GM12878 (cell line): ENCODE measurements at regions not wholly inside any gene's neighbourhood (a gene's known extent, or its start where the extent isn't known, plus 50 kb on each side); places are given as distances from the start of the nearest gene placed in this dataset.

Experiments
- ATAC-seq: fragments of 200-7000 bp; cut with Tn5 transposase; 3 replicates; pipeline ENCODE4 v1.9.1; 2020; ENCODE audit warnings: mild to moderate bottlenecking, moderate library complexity
- BruUV-seq: library from RNA; stranded (reverse); fragments of 400-500 nt; replicated peaks from 2 replicates; lab custom pipeline; 2021; lab: Mats Ljungman, UMichigan
- CTCF ChIA-PET: fragments of 300-600 bp; sonication (Branson Sonifier 250); formaldehyde crosslinking; extraction: SDS; loops from one replicate; lab custom pipeline; 2021; ENCODE audit warnings: inconsistent platforms; lab: Yijun Ruan, JAX
- POLR2A ChIA-PET: fragments of 350-600 bp; formaldehyde crosslinking; extraction: SDS; loops from one replicate; lab custom pipeline; 2021; ENCODE audit warnings: inconsistent platforms; lab: Charles Lee
- RAD21 ChIA-PET: fragments of 300-600 bp; sonication (Branson Sonifier 250); formaldehyde crosslinking; loops from one replicate; lab custom pipeline; 2023; ENCODE audit warnings: antibody characterized with exemption; ENCODE audit not compliant: unreplicated experiment; lab: Charles Lee
- SMC1A ChIA-PET: fragments of 300-600 bp; sonication (Branson Sonifier 250); formaldehyde crosslinking; loops from one replicate; lab custom pipeline; 2023; ENCODE audit not compliant: unreplicated experiment, uncharacterized antibody; lab: Charles Lee
- DNase-seq: peaks from one replicate; pipeline ENCODE4 v3.0.0-alpha.2; 2011; ENCODE audit warnings: low read depth, low spot score
- FAIRE-seq: peaks from 3 replicates; lab custom pipeline; 2011; peaks lifted over from hg19 to GRCh38; lab: Jason Lieb, UNC
- H2AFZ ChIP-seq: 2 replicates; pipeline ENCODE4 v1.6.0; 2011; ENCODE audit warnings: low read depth, low read length, control low read depth; ENCODE audit not compliant: control insufficient read depth
- H3K27ac ChIP-seq: 2 replicates; pipeline ENCODE4 v1.5.1; 2011; ENCODE audit warnings: control low read depth; ENCODE audit not compliant: control insufficient read depth, insufficient read depth
- H3K27me3 ChIP-seq, 2 experiments: replicated peaks in 1 of 2; 2 replicates each; pipeline versions ENCODE4 v1.6.0 to v1.6.1; 2011; ENCODE audit warnings: low read length in 1 of 2; ENCODE audit not compliant: control insufficient read depth in 2 of 2, insufficient read depth in 2 of 2
- H3K36me3 ChIP-seq, 2 experiments: 2 replicates each; pipeline ENCODE4 v1.5.1; 2011; ENCODE audit warnings: low read length in 1 of 2; ENCODE audit not compliant: control insufficient read depth in 2 of 2, insufficient read depth in 2 of 2
- H3K4me1 ChIP-seq: 2 replicates; pipeline ENCODE4 v1.6.1; 2011; ENCODE audit warnings: mild to moderate bottlenecking, low read length, moderate library complexity, mixed read lengths; ENCODE audit not compliant: control insufficient read depth, insufficient read depth
- H3K4me2 ChIP-seq: 2 replicates; pipeline ENCODE4 v1.6.0; 2011; ENCODE audit warnings: control low read depth; ENCODE audit not compliant: control insufficient read depth, insufficient read depth
- H3K4me3 ChIP-seq: fragments of 200-600 bp; sonication (generic); 2 replicates; pipeline ENCODE4 v1.5.1; 2016
- H3K79me2 ChIP-seq: 2 replicates; pipeline ENCODE4 v1.6.0; 2011; ENCODE audit warnings: low read length; ENCODE audit not compliant: control insufficient read depth, insufficient read depth
- H3K9ac ChIP-seq: 2 replicates; pipeline ENCODE4 v1.8.0; 2011; ENCODE audit warnings: low read length, control low read depth, mixed read lengths; ENCODE audit not compliant: control insufficient read depth, insufficient read depth
- H3K9me3 ChIP-seq: replicated peaks from 3 replicates; pipeline ENCODE4 v1.5.1; 2011; ENCODE audit warnings: mild to moderate bottlenecking, low read length; ENCODE audit not compliant: control insufficient read depth, insufficient read depth
- H4K20me1 ChIP-seq: 2 replicates; pipeline ENCODE4 v1.6.0; 2011; ENCODE audit not compliant: control insufficient read depth, insufficient read depth
- CHD2 ChIP-seq: IDR thresholded peaks from 2 replicates; pipeline ENCODE4 v1.6.1; 2011; ENCODE audit warnings: low read depth, low read length, improper control_type of control experiment, borderline replicate concordance
- CREM ChIP-seq: IDR thresholded peaks from 2 replicates; pipeline ENCODE4 v1.6.1; 2014; ENCODE audit warnings: antibody characterized with exemption, low read depth
- FOXM1 ChIP-seq: IDR thresholded peaks from 2 replicates; pipeline ENCODE4 v1.6.1; 2012; ENCODE audit warnings: low read depth, mild to moderate bottlenecking, inconsistent platforms, low read length, moderate library complexity
- HCFC1 ChIP-seq: fragments of 150-350 bp; IDR thresholded peaks from 2 replicates; pipeline ENCODE4 v1.6.1; 2014; ENCODE audit warnings: low read length
- IKZF1 ChIP-seq: fragments of 450-650 bp; conservative IDR thresholded peaks from 2 replicates; pipeline ENCODE4 v1.6.1; 2017; ENCODE audit warnings: antibody characterized with exemption, mild to moderate bottlenecking
- JUND ChIP-seq: IDR thresholded peaks from 2 replicates; pipeline ENCODE4 v1.6.1; 2012; ENCODE audit warnings: low read depth, mild to moderate bottlenecking, low read length, improper control_type of control experiment, moderate library complexity
- MEF2A ChIP-seq: IDR thresholded peaks from 2 replicates; pipeline ENCODE4 v1.6.1; 2011; ENCODE audit warnings: low read depth, mild to moderate bottlenecking, low read length, moderate library complexity; ENCODE audit not compliant: insufficient read depth
- PAX8 ChIP-seq: fragments of 450-650 bp; IDR thresholded peaks from 2 replicates; pipeline ENCODE4 v1.6.1; 2017; ENCODE audit warnings: mild to moderate bottlenecking, moderate library complexity
- RUNX3 ChIP-seq: IDR thresholded peaks from 2 replicates; pipeline ENCODE4 v1.6.1; 2012; ENCODE audit warnings: low read length, inconsistent platforms
- SUZ12 ChIP-seq: fragments of 200-600 bp; sonication (generic); IDR thresholded peaks from one replicate; pipeline ENCODE4 v1.6.1; 2018; ENCODE audit warnings: antibody characterized with exemption, mild to moderate bottlenecking; ENCODE audit not compliant: unreplicated experiment
- ZZZ3 ChIP-seq: IDR thresholded peaks from 2 replicates; pipeline ENCODE4 v1.6.1; 2011; ENCODE audit warnings: low read depth; ENCODE audit not compliant: control insufficient read depth, insufficient read length
- WGBS: methylation state at CpG from one replicate; pipeline ENCODE4 v1.1.6; 2016; ENCODE audit warnings: low lambda C conversion rate; ENCODE audit not compliant: insufficient replicate concordance, insufficient coverage; ENCODE audit errors: missing lambda C conversion rate; 5-methylcytosine and 5-hydroxymethylcytosine counted together
- in situ Hi-C: fragments of 300-500 bp; cut with MboI; formaldehyde crosslinking; loops from 9 replicates; pipeline ENCODE4 v1.14.3; 2018; ENCODE audit warnings: mixed read lengths
- intact Hi-C: fragments of 100-400 bp; cut with micrococcal nuclease; formaldehyde crosslinking; loops from one replicate; pipeline ENCODE4 v1.14.2; 2022; ENCODE audit not compliant: unreplicated experiment
- TF ChIP-seq, protein P1 (sequence below): fragments of 450-650 bp; IDR thresholded peaks from 2 replicates; pipeline ENCODE4 v1.6.1; 2018; ENCODE audit warnings: borderline replicate concordance, mild to moderate bottlenecking; ENCODE audit not compliant: partially characterized antibody
- TF ChIP-seq, protein P2 (sequence below): fragments of 150-350 bp; IDR thresholded peaks from 2 replicates; pipeline ENCODE4 v1.6.1; 2016; ENCODE audit warnings: low read depth, low read length

DNA sequence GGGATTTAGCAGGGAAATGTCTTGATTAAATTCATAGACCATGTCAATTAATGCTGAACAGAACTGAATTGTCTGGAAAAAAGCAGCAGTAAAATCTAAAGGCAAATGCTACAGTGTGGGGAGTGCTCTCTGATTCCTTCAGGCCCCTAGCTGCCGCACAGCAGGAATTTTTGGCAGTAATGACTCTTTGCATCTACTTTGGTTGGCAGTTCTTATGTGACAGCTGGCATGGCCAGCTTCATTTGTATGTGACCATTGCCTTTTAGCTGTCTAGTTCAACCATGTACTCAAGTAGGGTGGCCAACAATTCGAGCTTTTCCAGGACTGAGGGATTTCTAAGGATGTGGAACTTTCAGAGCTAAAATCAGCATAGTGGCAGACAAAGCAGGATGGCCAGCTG is 499.1 kb upstream of the MAN1A1 start:
- H2AFZ ChIP-seq: no peak overlapping the region
- WGBS: 50% methylated on average over 2 of the region's 2 CpGs
- H3K27ac ChIP-seq: no peak overlapping the region
- DNase-seq: no peak
- FAIRE-seq: no peak
- no peaks in the 10 kb centered on the region for H3K27me3 ChIP-seq
- CTCF ChIA-PET: no interaction called here
- intact Hi-C loops (no loop called here), in situ Hi-C loops (no loop called here)
- BruUV-seq: no TSS peak
- no peaks in the 10 kb centered on the region for H3K4me1 ChIP-seq
- POLR2A ChIA-PET: no interaction called here
- SMC1A ChIA-PET: interaction anchor here (0.9 kb wide), 1 partner anchor 11 kb away, joined by 3 read pairs; no protein-coding TSS in a partner anchor
- H3K9me3 ChIP-seq: no peaks in the 10 kb centered on the region
- H3K79me2 ChIP-seq: no peaks in the 10 kb centered on the region
- H3K9ac ChIP-seq: no peak overlapping the region
- RAD21 ChIA-PET: no interaction called here
- TF ChIP-seq CHD2 (no peak), CREM (no peak)
- TF ChIP-seq, protein P1, sequence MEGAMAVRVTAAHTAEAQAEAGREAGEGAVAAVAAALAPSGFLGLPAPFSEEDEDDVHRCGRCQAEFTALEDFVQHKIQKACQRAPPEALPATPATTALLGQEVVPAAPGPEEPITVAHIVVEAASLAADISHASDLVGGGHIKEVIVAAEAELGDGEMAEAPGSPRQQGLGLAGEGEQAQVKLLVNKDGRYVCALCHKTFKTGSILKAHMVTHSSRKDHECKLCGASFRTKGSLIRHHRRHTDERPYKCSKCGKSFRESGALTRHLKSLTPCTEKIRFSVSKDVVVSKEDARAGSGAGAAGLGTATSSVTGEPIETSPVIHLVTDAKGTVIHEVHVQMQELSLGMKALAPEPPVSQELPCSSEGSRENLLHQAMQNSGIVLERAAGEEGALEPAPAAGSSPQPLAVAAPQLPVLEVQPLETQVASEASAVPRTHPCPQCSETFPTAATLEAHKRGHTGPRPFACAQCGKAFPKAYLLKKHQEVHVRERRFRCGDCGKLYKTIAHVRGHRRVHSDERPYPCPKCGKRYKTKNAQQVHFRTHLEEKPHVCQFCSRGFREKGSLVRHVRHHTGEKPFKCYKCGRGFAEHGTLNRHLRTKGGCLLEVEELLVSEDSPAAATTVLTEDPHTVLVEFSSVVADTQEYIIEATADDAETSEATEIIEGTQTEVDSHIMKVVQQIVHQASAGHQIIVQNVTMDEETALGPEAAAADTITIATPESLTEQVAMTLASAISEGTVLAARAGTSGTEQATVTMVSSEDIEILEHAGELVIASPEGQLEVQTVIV: no peak
- H3K4me2 ChIP-seq: no peak overlapping the region
- no peak overlapping the region for H3K4me3 ChIP-seq
- H4K20me1 ChIP-seq: no peaks in the 10 kb centered on the region
- H3K36me3 ChIP-seq: no peaks in the 10 kb centered on the region
- no peak for ATAC-seq

DNA sequence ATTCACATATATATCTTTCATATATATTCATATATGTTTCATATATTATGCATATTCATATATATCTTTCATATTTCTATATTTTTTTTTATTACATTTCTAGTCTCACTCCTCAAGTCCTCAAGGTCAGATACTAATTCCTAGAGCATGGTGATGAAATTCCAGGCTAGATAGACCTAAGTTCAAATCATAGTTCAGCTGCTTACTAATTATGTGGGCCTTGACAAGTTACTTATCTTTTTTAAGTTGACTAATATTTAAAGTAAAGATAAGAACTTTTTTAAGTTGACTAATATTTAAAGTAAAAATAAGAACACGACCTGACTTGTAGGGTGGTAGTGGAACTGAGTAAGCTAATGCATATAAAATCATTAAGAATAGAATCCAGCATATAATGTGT is 495.6 kb upstream of the MAN1A1 start:
- SMC1A ChIA-PET: no interaction called here

More for the DNA sequence above, 495.6 kb upstream of the MAN1A1 start:
- Histone ChIP-seq H3K4me3 (no peak overlapping the region), H2AFZ (no peak overlapping the region), H3K9me3 (no peaks in the 10 kb centered on the region), H3K27me3 (no peaks in the 10 kb centered on the region), H4K20me1 (no peaks in the 10 kb centered on the region), H3K4me2 (no peak overlapping the region), H3K79me2 (no peaks in the 10 kb centered on the region), H3K4me1 (no peaks in the 10 kb centered on the region), H3K36me3 (no peaks in the 10 kb centered on the region), H3K9ac (no peak overlapping the region), H3K27ac (no peak overlapping the region)
- TF ChIP-seq RUNX3 (no peak), ZZZ3 (no peak), FOXM1 (no peak), HCFC1 (no peak), IKZF1 (no peak), SUZ12 (no peak), JUND (no peak), MEF2A (no peak), PAX8 (no peak)
- TF ChIP-seq, protein P2, sequence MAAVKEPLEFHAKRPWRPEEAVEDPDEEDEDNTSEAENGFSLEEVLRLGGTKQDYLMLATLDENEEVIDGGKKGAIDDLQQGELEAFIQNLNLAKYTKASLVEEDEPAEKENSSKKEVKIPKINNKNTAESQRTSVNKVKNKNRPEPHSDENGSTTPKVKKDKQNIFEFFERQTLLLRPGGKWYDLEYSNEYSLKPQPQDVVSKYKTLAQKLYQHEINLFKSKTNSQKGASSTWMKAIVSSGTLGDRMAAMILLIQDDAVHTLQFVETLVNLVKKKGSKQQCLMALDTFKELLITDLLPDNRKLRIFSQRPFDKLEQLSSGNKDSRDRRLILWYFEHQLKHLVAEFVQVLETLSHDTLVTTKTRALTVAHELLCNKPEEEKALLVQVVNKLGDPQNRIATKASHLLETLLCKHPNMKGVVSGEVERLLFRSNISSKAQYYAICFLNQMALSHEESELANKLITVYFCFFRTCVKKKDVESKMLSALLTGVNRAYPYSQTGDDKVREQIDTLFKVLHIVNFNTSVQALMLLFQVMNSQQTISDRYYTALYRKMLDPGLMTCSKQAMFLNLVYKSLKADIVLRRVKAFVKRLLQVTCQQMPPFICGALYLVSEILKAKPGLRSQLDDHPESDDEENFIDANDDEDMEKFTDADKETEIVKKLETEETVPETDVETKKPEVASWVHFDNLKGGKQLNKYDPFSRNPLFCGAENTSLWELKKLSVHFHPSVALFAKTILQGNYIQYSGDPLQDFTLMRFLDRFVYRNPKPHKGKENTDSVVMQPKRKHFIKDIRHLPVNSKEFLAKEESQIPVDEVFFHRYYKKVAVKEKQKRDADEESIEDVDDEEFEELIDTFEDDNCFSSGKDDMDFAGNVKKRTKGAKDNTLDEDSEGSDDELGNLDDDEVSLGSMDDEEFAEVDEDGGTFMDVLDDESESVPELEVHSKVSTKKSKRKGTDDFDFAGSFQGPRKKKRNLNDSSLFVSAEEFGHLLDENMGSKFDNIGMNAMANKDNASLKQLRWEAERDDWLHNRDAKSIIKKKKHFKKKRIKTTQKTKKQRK: no peak
- ATAC-seq (no peak), DNase-seq (no peak), FAIRE-seq (no peak)
- in situ Hi-C loops (no loop called here), intact Hi-C loops (no loop called here)
- RAD21 ChIA-PET: no interaction called here
- no TSS peak for BruUV-seq
- WGBS: 0% methylated on average over 1 of the region's 1 CpG
- POLR2A ChIA-PET: no interaction called here
- CTCF ChIA-PET: no interaction called here
